ENCODE measurements at regions not wholly inside any gene's neighbourhood (a gene's known extent, or its start where the extent isn't known, plus 50 kb on each side); places are given as distances from the start of the nearest gene placed in this dataset.

DNA sequence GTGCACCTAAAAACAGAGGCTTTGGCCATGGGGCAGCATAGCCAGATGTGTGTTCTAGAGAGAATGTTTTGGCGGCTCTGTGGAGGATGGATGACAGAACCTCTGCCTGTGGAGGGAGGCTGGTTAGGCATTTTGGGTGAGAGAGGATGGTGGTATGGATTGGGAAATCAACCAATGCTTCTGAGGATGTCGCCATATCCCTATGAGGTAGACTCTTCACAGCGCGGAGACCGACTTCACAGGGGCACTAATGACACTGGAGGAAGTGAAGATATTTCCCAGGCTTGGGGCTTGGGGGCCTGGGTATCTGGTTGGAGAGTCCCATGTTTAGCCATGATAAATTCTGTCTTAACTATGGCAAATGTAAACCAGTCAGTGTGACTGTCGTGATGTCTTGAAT lies 140.6 kb upstream of the KLF4 start:
- DNase-seq (ENCODE audit: low read depth, low spot score), result no peak
- Mint-ChIP-seq H3K4me3 (no peak overlapping the region), H3K27ac (ENCODE audit: unreplicated experiment) (no peak overlapping the region), H3K27me3 (ENCODE audit: low read depth) (no peaks in the 10 kb centered on the region), H3K4me1 (peaks cover 25% of the 10 kb centered on the region), H3K9me3 (no peaks in the 10 kb centered on the region), H3K36me3 (ENCODE audit: low read depth) (no peaks in the 10 kb centered on the region)
- no peak for TF ChIP-seq CTCF (conservative IDR thresholded peaks at IDR 0.05)

DNA sequence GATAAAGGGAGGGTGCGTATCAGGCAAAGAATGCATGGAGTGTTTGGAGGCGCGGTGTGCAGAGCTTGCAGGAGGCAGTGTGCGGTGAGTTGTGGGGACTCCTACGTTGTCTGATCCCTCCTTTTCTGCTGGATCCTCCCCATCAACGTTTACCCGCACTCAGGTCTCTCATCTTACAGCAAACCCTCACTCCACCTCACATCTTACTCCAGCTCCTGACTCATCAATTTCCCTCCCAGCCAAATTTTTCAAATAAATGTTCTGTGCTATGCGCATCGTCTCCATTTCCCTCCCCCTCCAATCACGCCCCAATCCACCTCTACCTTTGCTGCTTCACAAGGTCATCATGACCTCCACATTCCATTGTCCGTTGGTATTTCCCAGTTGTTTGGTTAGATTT lies 138.9 kb upstream of the KLF4 start:
- no peak for DNase-seq (ENCODE audit: low read depth, low spot score)
- H3K4me1 Mint-ChIP-seq, result peaks cover 12% of the 10 kb centered on the region
- no peak overlapping the region for H3K27ac Mint-ChIP-seq (ENCODE audit: unreplicated experiment)
- no peak overlapping the region for H3K4me3 Mint-ChIP-seq
- TF ChIP-seq CTCF (conservative IDR thresholded peaks at IDR 0.05), result no peak
- no peaks in the 10 kb centered on the region for H3K27me3 Mint-ChIP-seq (ENCODE audit: low read depth)
- H3K36me3 Mint-ChIP-seq (ENCODE audit: low read depth), result no peaks in the 10 kb centered on the region
- no peaks in the 10 kb centered on the region for H3K9me3 Mint-ChIP-seq

GRCh38 chr9:107627781-107628180 lies 138.2 kb upstream of the KLF4 start:
- no peaks in the 10 kb centered on the region for H3K36me3 Mint-ChIP-seq (ENCODE audit: low read depth)
- no peaks in the 10 kb centered on the region for H3K9me3 Mint-ChIP-seq
- no peaks in the 10 kb centered on the region for H3K27me3 Mint-ChIP-seq (ENCODE audit: low read depth)
- H3K4me1 Mint-ChIP-seq, result peaks cover 9% of the 10 kb centered on the region
- no peak overlapping the region for H3K4me3 Mint-ChIP-seq
- TF ChIP-seq CTCF (conservative IDR thresholded peaks at IDR 0.05), result no peak
- no peak for DNase-seq (ENCODE audit: low read depth, low spot score)
- no peak overlapping the region for H3K27ac Mint-ChIP-seq (ENCODE audit: unreplicated experiment)

DNA sequence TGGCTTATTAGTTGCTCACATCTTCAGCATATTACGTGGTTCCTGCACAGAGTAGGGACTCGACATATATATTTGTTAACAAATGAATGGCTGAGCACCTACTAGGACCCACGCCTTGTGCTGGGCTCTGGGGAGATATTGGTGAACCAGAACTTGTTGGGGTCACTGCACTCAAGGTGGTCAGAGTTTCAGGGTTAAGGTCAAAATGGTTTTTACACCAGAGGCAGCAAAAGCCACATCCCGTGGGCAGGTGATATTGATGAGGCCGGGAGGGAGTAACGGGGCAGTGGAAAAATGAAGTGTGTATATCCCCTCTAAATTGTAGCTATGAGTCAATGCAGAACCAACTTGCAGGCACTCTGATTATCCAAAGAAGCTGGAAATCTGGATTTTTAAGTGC lies 136.5 kb upstream of the KLF4 start:
- H3K27ac Mint-ChIP-seq (ENCODE audit: unreplicated experiment), result no peak overlapping the region
- no peaks in the 10 kb centered on the region for H3K36me3 Mint-ChIP-seq (ENCODE audit: low read depth)
- no peaks in the 10 kb centered on the region for H3K27me3 Mint-ChIP-seq (ENCODE audit: low read depth)
- no peaks in the 10 kb centered on the region for H3K9me3 Mint-ChIP-seq
- no peak for TF ChIP-seq CTCF (conservative IDR thresholded peaks at IDR 0.05)
- peaks cover 5% of the 10 kb centered on the region for H3K4me1 Mint-ChIP-seq
- no peak overlapping the region for H3K4me3 Mint-ChIP-seq
- DNase-seq (ENCODE audit: low read depth, low spot score), result no peak

GRCh38 chr9:107625383-107625984 lies 135.9 kb upstream of the KLF4 start:
- no peak overlapping the region for H3K27ac Mint-ChIP-seq (ENCODE audit: unreplicated experiment)
- peaks cover 5% of the 10 kb centered on the region for H3K4me1 Mint-ChIP-seq
- no peak for TF ChIP-seq CTCF (conservative IDR thresholded peaks at IDR 0.05)
- H3K9me3 Mint-ChIP-seq, result no peaks in the 10 kb centered on the region
- no peaks in the 10 kb centered on the region for H3K36me3 Mint-ChIP-seq (ENCODE audit: low read depth)
- DNase-seq (ENCODE audit: low read depth, low spot score), result no peak
- H3K27me3 Mint-ChIP-seq (ENCODE audit: low read depth), result no peaks in the 10 kb centered on the region
- H3K4me3 Mint-ChIP-seq, result no peak overlapping the region

Data from neural crest cell (in vitro differentiated cells).